NOMO-1 (cell line): ENCODE measurements at regions not wholly inside any gene's neighbourhood (a gene's known extent, or its start where the extent isn't known, plus 50 kb on each side); places are given as distances from the start of the nearest gene placed in this dataset.

Source experiments
- DNase-seq, 2 experiments: peaks; one replicate each; lab custom pipeline; 2025; ENCODE audit not compliant: unreplicated experiment in 2 of 2; lab: John Stamatoyannopoulos, UW

- peak; percentile 43 to 78 for DNase-seq
These were observed 331.4 kb upstream of the TMEM229A start for GRCh38 chr7:124364283-124364682.

GRCh38 chr7:124354201-124354600 lies 321.3 kb upstream of the TMEM229A start:
- DNase-seq, result no peak

DNA sequence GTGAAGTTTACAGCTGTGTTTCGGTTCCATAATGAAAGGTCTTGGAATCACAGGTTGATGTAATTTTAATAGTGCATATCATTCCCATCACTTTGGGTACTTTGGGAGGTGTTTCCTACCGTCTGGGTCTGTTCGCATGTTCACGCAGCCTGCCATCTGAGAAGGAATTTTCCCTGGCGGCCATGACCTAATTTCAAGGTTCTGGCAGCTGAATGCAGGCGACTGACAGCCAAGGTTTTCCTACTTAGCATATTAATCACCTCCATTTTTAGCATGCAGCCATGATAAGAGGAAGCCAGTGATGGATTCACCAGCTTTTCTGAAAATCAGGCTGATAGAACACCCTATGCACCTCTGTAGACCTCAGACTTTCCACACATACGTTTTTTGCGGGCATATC lies 319.1 kb upstream of the TMEM229A start:
- DNase-seq, result no peak

GRCh38 chr7:124349443-124349842 lies 316.6 kb upstream of the TMEM229A start:
- DNase-seq, result no peak

DNA sequence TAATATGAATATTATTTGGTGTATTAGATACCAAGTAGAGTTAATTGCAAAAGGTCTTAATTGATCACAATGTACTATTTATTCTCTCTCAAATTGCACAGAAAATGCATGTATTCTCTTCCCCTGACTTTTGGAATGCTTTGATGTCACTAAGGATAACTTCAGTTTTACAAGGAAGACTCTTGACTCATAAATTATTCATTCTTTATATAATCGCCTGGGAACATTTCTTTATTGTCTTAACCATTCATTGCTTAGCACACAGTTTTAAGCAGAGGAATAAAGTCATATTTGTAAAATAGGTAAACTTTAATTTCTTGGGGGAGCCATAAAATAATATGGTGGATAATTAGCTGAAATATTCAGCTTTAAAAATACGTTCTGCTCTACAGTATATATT lies 306.0 kb upstream of the TMEM229A start:
- DNase-seq, result no peak

DNA sequence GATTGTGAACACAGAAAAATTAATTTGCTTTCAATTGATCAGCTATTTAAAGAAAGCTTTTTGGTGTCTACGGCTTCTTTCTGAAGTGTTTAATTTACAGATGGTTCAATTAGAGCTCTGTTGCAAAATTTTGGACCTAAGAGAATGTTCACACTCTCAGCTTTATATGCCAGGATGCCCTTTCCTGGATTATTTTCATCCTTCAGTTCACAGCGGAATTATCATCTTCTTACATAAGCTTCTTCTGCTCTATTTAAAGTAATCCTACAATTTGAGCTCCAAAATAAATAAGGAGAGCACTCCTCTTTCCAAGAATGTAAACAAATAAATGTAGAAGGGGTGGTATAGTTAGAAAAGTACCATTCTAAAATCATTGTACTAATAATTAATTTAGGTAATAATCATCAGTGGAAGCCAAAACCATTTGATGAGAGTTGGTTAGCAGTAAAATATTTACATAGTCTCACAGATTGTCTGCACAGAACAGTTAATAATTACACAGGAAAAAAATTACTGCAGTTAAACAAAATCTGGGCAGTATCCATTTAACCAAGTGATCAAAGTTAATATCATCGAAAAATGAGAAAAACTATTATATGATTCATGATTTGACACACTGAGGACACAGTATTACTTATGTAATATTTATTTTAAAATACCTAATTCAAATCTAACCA lies 298.0 kb upstream of the TMEM229A start:
- DNase-seq, result no peak

- no peak for DNase-seq
These were observed 295.9 kb upstream of the TMEM229A start for GRCh38 chr7:124328774-124329173.

DNA sequence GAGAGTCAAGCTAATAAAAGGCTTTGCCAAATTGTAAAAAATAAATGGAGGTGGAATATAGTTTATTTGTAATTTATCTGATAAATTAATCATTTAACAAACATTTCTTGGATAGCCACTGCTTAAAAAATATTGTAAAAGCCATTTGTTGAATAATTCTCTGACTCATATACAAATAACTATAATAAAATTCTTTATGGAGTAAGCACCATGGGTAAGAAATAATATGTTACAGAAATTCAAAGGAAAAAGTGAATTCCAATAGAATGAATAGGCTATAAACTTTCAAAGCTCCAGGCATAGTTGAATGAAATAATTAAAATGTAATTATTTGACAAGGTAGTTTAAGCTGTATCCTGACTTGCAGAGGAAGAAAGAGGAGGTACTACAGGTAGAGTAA lies 291.4 kb upstream of the TMEM229A start:
- DNase-seq, result no peak

- DNase-seq, result no peak
These were observed 290.7 kb upstream of the TMEM229A start for GRCh38 chr7:124323597-124323996.

GRCh38 chr7:124322561-124322960 lies 289.7 kb upstream of the TMEM229A start:
- DNase-seq, result no peak

- no peak for DNase-seq
These were observed 286.0 kb upstream of the TMEM229A start for GRCh38 chr7:124318721-124319450.

- no peak for DNase-seq
These were observed 278.1 kb upstream of the TMEM229A start for GRCh38 chr7:124310934-124311390.

- no peak for DNase-seq
These were observed 275.5 kb upstream of the TMEM229A start for GRCh38 chr7:124308384-124308783.

DNA sequence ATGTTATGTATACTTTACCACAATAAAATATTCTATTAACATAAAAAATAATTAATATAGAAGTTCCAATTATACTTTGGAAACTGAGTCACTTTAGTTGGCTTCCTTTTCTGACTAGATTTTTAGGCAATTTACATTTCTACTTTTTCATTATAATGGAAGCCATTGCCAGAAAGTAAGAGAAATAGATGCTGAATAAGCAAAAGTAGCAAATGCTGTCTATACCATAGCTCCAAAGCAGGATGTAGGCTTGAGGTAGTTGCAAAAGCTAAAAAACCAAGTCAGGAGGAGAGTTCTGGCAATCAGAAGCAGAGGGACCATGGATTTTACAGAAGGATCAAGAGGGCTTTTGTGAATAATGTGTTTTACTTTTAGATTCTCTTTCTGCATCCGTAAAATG lies 262.4 kb upstream of the TMEM229A start:
- DNase-seq, result no peak

DNA sequence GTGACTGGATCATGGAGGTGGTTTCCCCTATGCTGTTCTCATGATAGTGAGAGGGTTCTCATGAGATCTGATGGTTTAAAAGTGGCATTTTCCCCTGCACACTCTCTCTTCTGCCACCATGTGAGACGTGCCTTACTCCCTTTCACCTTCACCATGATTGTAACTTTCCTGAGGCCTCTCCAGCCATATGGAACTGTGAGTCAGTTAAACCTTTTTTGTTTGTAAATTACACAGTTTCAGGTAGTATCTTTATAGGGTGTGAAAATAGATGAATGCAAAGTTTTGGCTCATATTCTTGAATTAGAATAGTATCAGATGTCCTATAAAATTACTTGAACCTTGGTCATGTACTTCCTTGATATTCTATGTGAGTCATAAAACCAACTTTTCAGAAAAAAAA lies 252.1 kb upstream of the TMEM229A start:
- DNase-seq, result no peak

GRCh38 chr7:124276005-124276622 lies 243.2 kb upstream of the TMEM229A start:
- DNase-seq, result no peak

- no peak for DNase-seq
These were observed 242.5 kb upstream of the TMEM229A start for GRCh38 chr7:124275411-124275810.

DNA sequence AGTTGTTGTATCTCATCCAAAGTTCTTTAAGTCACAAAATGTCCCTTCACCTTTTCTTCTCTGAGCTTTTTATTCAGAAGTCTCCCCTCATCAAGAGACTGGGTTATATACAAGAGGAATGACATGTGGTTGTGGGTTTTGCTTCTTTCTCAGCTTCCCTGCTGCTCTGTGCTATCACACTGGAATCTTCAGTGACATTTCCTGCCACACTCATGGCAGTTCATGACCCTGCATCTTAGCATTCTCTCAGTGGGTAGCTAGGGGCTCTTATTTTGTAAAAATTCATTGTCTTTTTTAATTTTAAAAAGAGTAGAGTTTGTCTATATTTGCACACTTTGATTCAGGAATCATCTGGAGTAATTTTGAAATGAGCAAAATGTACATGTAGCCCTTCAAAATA lies 236.9 kb upstream of the TMEM229A start:
- no peak for DNase-seq

DNA sequence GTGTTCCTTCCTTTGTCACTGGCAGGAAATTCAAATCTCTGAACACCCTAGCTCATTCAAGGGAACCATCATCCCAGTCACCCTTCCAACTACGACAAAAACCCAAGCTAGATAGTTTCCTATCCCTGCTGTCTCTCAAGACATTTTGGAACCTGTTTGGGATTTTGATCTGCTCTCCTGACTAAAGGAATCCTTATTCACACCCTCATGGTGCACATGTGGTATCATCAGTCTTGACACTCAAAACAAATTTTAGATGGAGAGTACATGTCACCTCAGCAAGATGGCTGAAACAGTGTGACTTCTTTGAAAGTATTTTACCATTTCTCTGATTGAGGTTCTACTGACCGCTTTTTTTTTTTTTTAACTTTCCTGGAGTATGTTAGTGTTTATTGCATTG lies 234.3 kb upstream of the TMEM229A start:
- DNase-seq, result no peak

DNA sequence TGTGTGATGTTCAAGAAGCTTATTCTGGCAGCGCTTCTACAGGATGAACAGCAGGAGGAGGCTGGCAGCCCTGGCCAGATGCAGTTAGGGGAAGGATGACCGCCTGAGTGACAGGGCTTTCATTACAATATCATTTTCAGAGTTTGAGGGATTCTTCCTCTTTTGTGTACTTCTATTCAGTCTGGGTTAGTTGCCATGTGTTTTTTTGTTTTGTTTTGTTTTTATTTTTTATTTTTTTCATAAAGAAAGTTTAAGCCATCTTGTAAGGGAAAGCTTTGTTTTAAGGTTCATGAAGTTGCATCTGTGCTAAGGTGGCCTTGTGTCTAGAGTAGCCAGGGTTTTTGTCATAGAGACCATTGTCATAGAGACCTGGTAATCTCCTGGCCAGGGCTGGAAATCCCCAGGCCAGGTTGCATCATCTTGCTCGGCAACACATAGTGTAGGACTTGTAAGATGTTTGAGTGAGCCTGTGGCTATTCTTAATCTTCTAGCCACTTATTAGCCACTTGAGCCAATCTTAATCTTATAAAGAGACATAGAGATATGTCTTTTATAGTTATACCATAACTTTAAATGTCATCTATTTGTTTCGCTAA lies 230.5 kb upstream of the TMEM229A start:
- DNase-seq, result no peak

GRCh38 chr7:124261710-124262109 lies 228.8 kb upstream of the TMEM229A start:
- DNase-seq, result no peak
